CD4-positive, alpha-beta memory T cell (primary cell): ENCODE measurements at regions not wholly inside any gene's neighbourhood (a gene's known extent, or its start where the extent isn't known, plus 50 kb on each side); places are given as distances from the start of the nearest gene placed in this dataset.

ENCODE experiments used
- CTCF ChIA-PET: fragments of 350-600 bp; sonication (Branson Sonifier 250); formaldehyde crosslinking; loops from one replicate; lab custom pipeline; 2021; ENCODE audit warnings: inconsistent platforms; ENCODE audit not compliant: partially characterized antibody; lab: Charles Lee
- POLR2A ChIA-PET: fragments of 350-600 bp; sonication (Branson Sonifier 250); formaldehyde crosslinking; loops from one replicate; lab custom pipeline; 2021; ENCODE audit not compliant: partially characterized antibody; lab: Charles Lee
- DNase-seq, 5 donors: peaks; one replicate each; pipeline versions ENCODE4 v3.0.0 to v3.0.0-alpha.2; 2020 to 2022; ENCODE audit warnings: mixed read lengths in 1 of 5
- H3K27ac ChIP-seq: one replicate; pipeline ENCODE4 v1.7.0; 2013; ENCODE audit warnings: low read depth, low read length
- H3K27me3 ChIP-seq: 2 replicates; pipeline ENCODE4 v1.7.0; 2013; ENCODE audit warnings: mild to moderate bottlenecking, low read length, moderate library complexity; ENCODE audit not compliant: insufficient read depth
- H3K36me3 ChIP-seq: 2 replicates; pipeline ENCODE4 v1.7.0; 2013; ENCODE audit warnings: mild to moderate bottlenecking, low read length, moderate library complexity; ENCODE audit not compliant: insufficient read depth
- H3K4me1 ChIP-seq: 2 replicates; pipeline ENCODE4 v1.7.0; 2013; ENCODE audit warnings: mild to moderate bottlenecking, low read length, moderate library complexity; ENCODE audit not compliant: insufficient read depth
- H3K4me3 ChIP-seq, 2 donors: one replicate each; pipeline ENCODE4 v1.7.0; 2013; ENCODE audit warnings: low read length in 2 of 2, mild to moderate bottlenecking in 1 of 2
- H3K9me3 ChIP-seq, 2 donors: one replicate each; pipeline ENCODE4 v1.7.0; 2013; ENCODE audit warnings: low read length in 2 of 2, control low read depth in 1 of 2; ENCODE audit not compliant: control insufficient read depth in 1 of 2
- H3K27ac Mint-ChIP-seq, 7 donors: one replicate each; pipeline ENCODE4 v1.8.0; 2020 to 2021; ENCODE audit warnings: mixed read lengths in 7 of 7, mild to moderate bottlenecking in 6 of 7, inconsistent platforms in 3 of 7, moderate library complexity in 3 of 7
- H3K27me3 Mint-ChIP-seq, 2 donors: one replicate each; pipeline ENCODE4 v1.8.0; 2020 to 2021; ENCODE audit warnings: mixed read lengths in 2 of 2
- H3K36me3 Mint-ChIP-seq, 2 donors: one replicate each; pipeline ENCODE4 v1.8.0; 2020 to 2021; ENCODE audit warnings: mixed read lengths in 2 of 2, inconsistent platforms in 1 of 2, mild to moderate bottlenecking in 1 of 2
- H3K4me1 Mint-ChIP-seq, 4 donors: one replicate each; pipeline ENCODE4 v1.8.0; 2020 to 2021; ENCODE audit warnings: mixed read lengths in 4 of 4, mild to moderate bottlenecking in 1 of 4
- H3K4me3 Mint-ChIP-seq, 8 donors: one replicate each; pipeline ENCODE4 v1.8.0; 2020 to 2021; ENCODE audit warnings: mixed read lengths in 8 of 8, mild to moderate bottlenecking in 7 of 8, moderate library complexity in 6 of 8, inconsistent platforms in 3 of 8
- H3K9me3 Mint-ChIP-seq, 8 donors: one replicate each; pipeline ENCODE4 v1.8.0; 2020 to 2021; ENCODE audit warnings: mixed read lengths in 8 of 8, mild to moderate bottlenecking in 5 of 8, inconsistent platforms in 3 of 8, moderate library complexity in 1 of 8
- intact Hi-C: fragments of 100-400 bp; cut with micrococcal nuclease; formaldehyde crosslinking; loops from one replicate; pipeline ENCODE4 v1.15.1; 2023

GRCh38 chr3:87979527-87979926, 79.3 kb downstream of the CGGBP1 start:
- intact Hi-C loops: no loop called here
- Histone ChIP-seq H3K27me3 (no peaks in the 10 kb centered on the region), H3K9me3 (no peaks in the 10 kb centered on the region), H3K27ac (no peak overlapping the region), H3K36me3 (no peaks in the 10 kb centered on the region), H3K4me3 (no peak overlapping the region), H3K4me1 (no peaks in the 10 kb centered on the region)
- H3K9me3 Mint-ChIP-seq: no peaks in the 10 kb centered on the region
- no peaks in the 10 kb centered on the region for H3K36me3 Mint-ChIP-seq
- peaks cover 6% of the 10 kb centered on the region in 2 donors for H3K27me3 Mint-ChIP-seq
- CTCF ChIA-PET: no interaction called here
- POLR2A ChIA-PET: no interaction called here
- H3K4me1 Mint-ChIP-seq: peaks cover 0 to 2% (median 0%) of the 10 kb centered on the region in 4 donors
- DNase-seq: no peak
- no peak overlapping the region for H3K27ac Mint-ChIP-seq
- no peak overlapping the region for H3K4me3 Mint-ChIP-seq

- intact Hi-C loops: no loop called here
- H3K27me3 Mint-ChIP-seq: peaks cover 8 to 13% of the 10 kb centered on the region in 2 donors
- H3K9me3 Mint-ChIP-seq: no peaks in the 10 kb centered on the region
- H3K9me3 ChIP-seq: no peaks in the 10 kb centered on the region
- no peak overlapping the region for H3K27ac Mint-ChIP-seq
- CTCF ChIA-PET: interaction anchor here (0.7 to 0.9 kb wide), 2 partner anchors 9 to 27 kb away, joined by 3 read pairs; no protein-coding TSS in a partner anchor
- POLR2A ChIA-PET: no interaction called here
- H3K27ac ChIP-seq: no peak overlapping the region
- no peaks in the 10 kb centered on the region for H3K36me3 ChIP-seq
- H3K4me1 ChIP-seq: no peaks in the 10 kb centered on the region
- H3K36me3 Mint-ChIP-seq: no peaks in the 10 kb centered on the region
- no peaks in the 10 kb centered on the region for H3K27me3 ChIP-seq
- no peak for DNase-seq
- peaks cover 0 to 2% (median 0%) of the 10 kb centered on the region in 4 donors for H3K4me1 Mint-ChIP-seq
- H3K4me3 Mint-ChIP-seq: no peak overlapping the region
- H3K4me3 ChIP-seq: no peak overlapping the region
Observed at GRCh38 chr3:87977765-87978164, 81.0 kb downstream of the CGGBP1 start.

- Mint-ChIP-seq H3K4me1 (no peaks in the 10 kb centered on the region), H3K9me3 (no peaks in the 10 kb centered on the region), H3K27ac (no peak overlapping the region), H3K27me3 (peaks cover 5 to 14% of the 10 kb centered on the region in 2 donors), H3K4me3 (no peak overlapping the region), H3K36me3 (no peaks in the 10 kb centered on the region)
- Histone ChIP-seq H3K4me3 (no peak overlapping the region), H3K27me3 (no peaks in the 10 kb centered on the region), H3K27ac (no peak overlapping the region), H3K36me3 (no peaks in the 10 kb centered on the region), H3K9me3 (no peaks in the 10 kb centered on the region), H3K4me1 (no peaks in the 10 kb centered on the region)
- intact Hi-C loops: no loop called here
- DNase-seq: no peak
- POLR2A ChIA-PET: no interaction called here
- CTCF ChIA-PET: interaction anchor here (1.0 kb wide), 1 partner anchor 10 kb away, joined by 3 read pairs; no protein-coding TSS in a partner anchor
Observed at GRCh38 chr3:87975716-87976115, 83.1 kb downstream of the CGGBP1 start.

DNA sequence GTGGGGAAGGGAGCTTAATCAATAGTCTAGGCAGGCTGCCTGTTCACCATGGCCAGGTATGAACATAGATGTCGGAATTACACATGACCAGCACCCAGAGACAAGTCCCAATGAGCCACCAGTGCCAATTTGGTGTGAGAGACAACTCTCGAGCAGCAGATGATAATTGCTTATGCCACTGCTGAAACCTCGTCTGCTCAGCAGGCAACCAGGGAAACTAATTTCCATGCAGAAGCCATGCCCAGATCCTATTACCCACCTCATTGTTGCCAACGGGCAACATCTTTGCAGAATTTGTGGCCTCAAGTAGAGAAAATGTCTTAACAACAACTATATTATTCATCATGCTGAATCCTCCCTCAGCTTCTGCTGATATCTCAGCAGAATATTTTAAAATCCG, 84.9 kb downstream of the CGGBP1 start:
- Histone ChIP-seq H3K27ac (no peak overlapping the region), H3K9me3 (no peaks in the 10 kb centered on the region), H3K4me1 (no peaks in the 10 kb centered on the region), H3K36me3 (no peaks in the 10 kb centered on the region), H3K4me3 (no peak overlapping the region), H3K27me3 (no peaks in the 10 kb centered on the region)
- no peak for DNase-seq
- Mint-ChIP-seq H3K27me3 (peaks cover 5 to 14% of the 10 kb centered on the region in 2 donors), H3K4me3 (no peak overlapping the region), H3K36me3 (no peaks in the 10 kb centered on the region), H3K4me1 (no peaks in the 10 kb centered on the region), H3K27ac (no peak overlapping the region), H3K9me3 (no peaks in the 10 kb centered on the region)
- POLR2A ChIA-PET: no interaction called here
- CTCF ChIA-PET: no interaction called here
- intact Hi-C loops: no loop called here

- DNase-seq: no peak
- CTCF ChIA-PET: no interaction called here
- H3K36me3 ChIP-seq: no peaks in the 10 kb centered on the region
- H3K9me3 ChIP-seq: no peaks in the 10 kb centered on the region
- Mint-ChIP-seq H3K9me3 (no peaks in the 10 kb centered on the region), H3K27ac (no peak overlapping the region), H3K4me1 (no peaks in the 10 kb centered on the region), H3K4me3 (no peak overlapping the region), H3K27me3 (peaks cover 5 to 15% of the 10 kb centered on the region in 2 donors), H3K36me3 (no peaks in the 10 kb centered on the region)
- intact Hi-C loops: no loop called here
- no peak overlapping the region for H3K27ac ChIP-seq
- no peak overlapping the region for H3K4me3 ChIP-seq
- no peaks in the 10 kb centered on the region for H3K27me3 ChIP-seq
- no peaks in the 10 kb centered on the region for H3K4me1 ChIP-seq
- POLR2A ChIA-PET: no interaction called here
Observed at GRCh38 chr3:87969620-87970019, 89.2 kb downstream of the CGGBP1 start.

- CTCF ChIA-PET: interaction anchor here (0.6 kb wide), 1 partner anchor 9 kb away, joined by 3 read pairs; no protein-coding TSS in a partner anchor
Observed at GRCh38 chr3:87968668-87969067, 90.1 kb downstream of the CGGBP1 start.

GRCh38 chr3:87958289-87958688, 100.5 kb downstream of the CGGBP1 start:
- no peak overlapping the region for H3K4me3 Mint-ChIP-seq
- H3K36me3 Mint-ChIP-seq: no peaks in the 10 kb centered on the region
- Histone ChIP-seq H3K9me3 (no peaks in the 10 kb centered on the region), H3K27me3 (peaks cover 4% of the 10 kb centered on the region), H3K4me1 (no peaks in the 10 kb centered on the region), H3K4me3 (no peak overlapping the region), H3K27ac (no peak overlapping the region), H3K36me3 (no peaks in the 10 kb centered on the region)
- no peaks in the 10 kb centered on the region for H3K9me3 Mint-ChIP-seq
- POLR2A ChIA-PET: no interaction called here
- intact Hi-C loops: no loop called here
- H3K27ac Mint-ChIP-seq: no peak overlapping the region
- H3K27me3 Mint-ChIP-seq: peaks cover 12 to 14% of the 10 kb centered on the region in 2 donors
- DNase-seq: no peak
- H3K4me1 Mint-ChIP-seq: no peaks in the 10 kb centered on the region
- CTCF ChIA-PET: no interaction called here

More at GRCh38 chr3:87968668-87969067, 90.1 kb downstream of the CGGBP1 start:
- no peak for DNase-seq
- no peak overlapping the region for H3K27ac Mint-ChIP-seq
- intact Hi-C loops: no loop called here
- H3K27me3 Mint-ChIP-seq: peaks cover 3 to 12% of the 10 kb centered on the region in 2 donors
- H3K27ac ChIP-seq: no peak overlapping the region
- no peaks in the 10 kb centered on the region for H3K4me1 Mint-ChIP-seq
- no peaks in the 10 kb centered on the region for H3K4me1 ChIP-seq
- H3K27me3 ChIP-seq: no peaks in the 10 kb centered on the region
- no peaks in the 10 kb centered on the region for H3K36me3 Mint-ChIP-seq
- H3K9me3 ChIP-seq: no peaks in the 10 kb centered on the region
- H3K36me3 ChIP-seq: no peaks in the 10 kb centered on the region
- H3K4me3 ChIP-seq: no peak overlapping the region
- H3K9me3 Mint-ChIP-seq: no peaks in the 10 kb centered on the region
- H3K4me3 Mint-ChIP-seq: no peak overlapping the region
- POLR2A ChIA-PET: no interaction called here

GRCh38 chr3:87957575-87957974, 101.2 kb downstream of the CGGBP1 start:
- peaks cover 12 to 14% of the 10 kb centered on the region in 2 donors for H3K27me3 Mint-ChIP-seq
- Histone ChIP-seq H3K27ac (no peak overlapping the region), H3K27me3 (peaks cover 4% of the 10 kb centered on the region), H3K4me1 (no peaks in the 10 kb centered on the region), H3K4me3 (no peak overlapping the region), H3K9me3 (no peaks in the 10 kb centered on the region), H3K36me3 (no peaks in the 10 kb centered on the region)
- no peak overlapping the region for H3K4me3 Mint-ChIP-seq
- H3K9me3 Mint-ChIP-seq: no peaks in the 10 kb centered on the region
- ChIA-PET CTCF (no interaction called here), POLR2A (no interaction called here)
- no peaks in the 10 kb centered on the region for H3K4me1 Mint-ChIP-seq
- H3K27ac Mint-ChIP-seq: no peak overlapping the region
- no peak for DNase-seq
- intact Hi-C loops: no loop called here
- H3K36me3 Mint-ChIP-seq: no peaks in the 10 kb centered on the region
